ENCODE measurements at regions not wholly inside any gene's neighbourhood (a gene's known extent, or its start where the extent isn't known, plus 50 kb on each side); places are given as distances from the start of the nearest gene placed in this dataset.

DNA sequence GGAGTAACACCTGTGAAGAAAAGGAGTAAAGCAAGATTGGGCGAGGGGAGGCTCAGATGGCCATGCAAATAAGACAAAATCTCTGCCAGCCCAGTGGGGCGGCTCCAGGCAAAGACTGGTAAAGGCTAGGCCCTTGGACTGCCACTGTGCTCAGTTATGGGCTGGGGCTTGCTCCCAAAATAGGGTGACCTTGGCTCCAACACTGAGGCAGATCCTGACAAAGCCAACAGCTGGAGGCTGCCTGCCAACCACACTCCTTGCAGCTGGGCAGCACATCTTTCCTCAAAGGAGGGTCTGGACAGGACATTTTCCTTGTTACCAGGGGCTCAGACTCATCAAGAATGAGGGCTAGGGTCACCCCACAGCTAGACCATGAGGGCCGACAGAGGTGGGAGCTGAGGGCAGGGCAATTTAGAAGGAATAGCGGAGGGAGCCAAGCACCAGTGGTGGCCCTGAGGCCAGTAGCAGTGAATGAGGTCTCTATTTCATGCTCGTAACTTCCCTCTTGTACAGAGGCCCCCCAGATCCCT lies 86.1 kb downstream of the CHRD start:
- RAD21 ChIA-PET (ENCODE audit: low non-redundant PET in 1 of 2, low total read pairs in 2 of 2, uncharacterized antibody in 2 of 2, unreplicated experiment in 2 of 2): no interaction called here
- Histone ChIP-seq H3K4me1 (ENCODE audit: control insufficient read depth in 1 of 2, insufficient read depth in 2 of 2, low read length in 2 of 2) (peaks cover 2 to 12% of the 10 kb centered on the region in 2 experiments; a peak in 1 of 4 replicates), H4K20me1 (ENCODE audit: insufficient read depth) (no peaks in the 10 kb centered on the region), H3K4me2 (ENCODE audit: low read length) (no peak overlapping the region), H3K36me3 (ENCODE audit: control insufficient read depth in 1 of 2, insufficient read depth in 2 of 2, low read length in 2 of 2) (no peaks in the 10 kb centered on the region), H3K9me2 (ENCODE audit: insufficient read depth) (no peaks in the 10 kb centered on the region), H3K4me3 (replicated peaks in 1 of 2; ENCODE audit: low read depth in 1 of 2, low read length in 2 of 2) (no peak overlapping the region), H3K9ac (ENCODE audit: low read length) (no peak overlapping the region), H3K27ac (ENCODE audit: low read depth, low read length) (no peak overlapping the region), H3K27me3 (ENCODE audit: insufficient read depth, low read length) (no peaks in the 10 kb centered on the region), H3K9me3 (ENCODE audit: control insufficient read depth in 1 of 2, insufficient read depth in 1 of 2, low read depth in 1 of 2, low read length in 2 of 2) (no peaks in the 10 kb centered on the region), H2AFZ (ENCODE audit: low read depth, low read length, poor library complexity, severe bottlenecking) (no peak overlapping the region), H3K79me2 (ENCODE audit: insufficient read depth, low read length) (no peaks in the 10 kb centered on the region)
- CTCF ChIA-PET: interaction anchor here (1.1 to 5.8 kb wide), 2 partner anchors 9 to 94 kb away, joined by 3 to 51 read pairs; no protein-coding TSS in a partner anchor
- DNase-seq (ENCODE audit: low read depth, low spot score) (no peak), ATAC-seq (no peak)
- no TSS peak for BruUV-seq (replicated peaks)
- no peak for TF ChIP-seq CBX3 (IDR thresholded peaks at IDR 0.05; ENCODE audit: low read depth)
- TF ChIP-seq, protein P1, sequence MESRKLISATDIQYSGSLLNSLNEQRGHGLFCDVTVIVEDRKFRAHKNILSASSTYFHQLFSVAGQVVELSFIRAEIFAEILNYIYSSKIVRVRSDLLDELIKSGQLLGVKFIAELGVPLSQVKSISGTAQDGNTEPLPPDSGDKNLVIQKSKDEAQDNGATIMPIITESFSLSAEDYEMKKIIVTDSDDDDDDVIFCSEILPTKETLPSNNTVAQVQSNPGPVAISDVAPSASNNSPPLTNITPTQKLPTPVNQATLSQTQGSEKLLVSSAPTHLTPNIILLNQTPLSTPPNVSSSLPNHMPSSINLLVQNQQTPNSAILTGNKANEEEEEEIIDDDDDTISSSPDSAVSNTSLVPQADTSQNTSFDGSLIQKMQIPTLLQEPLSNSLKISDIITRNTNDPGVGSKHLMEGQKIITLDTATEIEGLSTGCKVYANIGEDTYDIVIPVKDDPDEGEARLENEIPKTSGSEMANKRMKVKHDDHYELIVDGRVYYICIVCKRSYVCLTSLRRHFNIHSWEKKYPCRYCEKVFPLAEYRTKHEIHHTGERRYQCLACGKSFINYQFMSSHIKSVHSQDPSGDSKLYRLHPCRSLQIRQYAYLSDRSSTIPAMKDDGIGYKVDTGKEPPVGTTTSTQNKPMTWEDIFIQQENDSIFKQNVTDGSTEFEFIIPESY (IDR thresholded peaks at IDR 0.05; ENCODE audit: extremely low read depth, insufficient replicate concordance, low read length): no peak
- TF ChIP-seq ELF1 (IDR thresholded peaks at IDR 0.05; ENCODE audit: borderline replicate concordance, low read depth): no peak
- no peak for TF ChIP-seq POLR2AphosphoS5 (IDR thresholded peaks at IDR 0.05; ENCODE audit: low read depth, low read length)
- TF ChIP-seq RAD21 (IDR thresholded peaks at IDR 0.05; ENCODE audit: low read depth): no peak
- no peak for TF ChIP-seq FOSL1 (IDR thresholded peaks at IDR 0.05; ENCODE audit: low read depth)
- TF ChIP-seq ZFX (IDR thresholded peaks at IDR 0.05): no peak
- TF ChIP-seq, protein P2, sequence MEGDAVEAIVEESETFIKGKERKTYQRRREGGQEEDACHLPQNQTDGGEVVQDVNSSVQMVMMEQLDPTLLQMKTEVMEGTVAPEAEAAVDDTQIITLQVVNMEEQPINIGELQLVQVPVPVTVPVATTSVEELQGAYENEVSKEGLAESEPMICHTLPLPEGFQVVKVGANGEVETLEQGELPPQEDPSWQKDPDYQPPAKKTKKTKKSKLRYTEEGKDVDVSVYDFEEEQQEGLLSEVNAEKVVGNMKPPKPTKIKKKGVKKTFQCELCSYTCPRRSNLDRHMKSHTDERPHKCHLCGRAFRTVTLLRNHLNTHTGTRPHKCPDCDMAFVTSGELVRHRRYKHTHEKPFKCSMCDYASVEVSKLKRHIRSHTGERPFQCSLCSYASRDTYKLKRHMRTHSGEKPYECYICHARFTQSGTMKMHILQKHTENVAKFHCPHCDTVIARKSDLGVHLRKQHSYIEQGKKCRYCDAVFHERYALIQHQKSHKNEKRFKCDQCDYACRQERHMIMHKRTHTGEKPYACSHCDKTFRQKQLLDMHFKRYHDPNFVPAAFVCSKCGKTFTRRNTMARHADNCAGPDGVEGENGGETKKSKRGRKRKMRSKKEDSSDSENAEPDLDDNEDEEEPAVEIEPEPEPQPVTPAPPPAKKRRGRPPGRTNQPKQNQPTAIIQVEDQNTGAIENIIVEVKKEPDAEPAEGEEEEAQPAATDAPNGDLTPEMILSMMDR (IDR thresholded peaks at IDR 0.05 in 2 of 3, conservative IDR thresholded peaks at IDR 0.05 in 1 of 3; ENCODE audit: borderline replicate concordance in 1 of 3, insufficient read depth in 1 of 3, low read depth in 2 of 3, low read length in 2 of 3): no peak
- TF ChIP-seq SRF (IDR thresholded peaks at IDR 0.05; ENCODE audit: low read depth): no peak
- TF ChIP-seq ZNF274 (IDR thresholded peaks at IDR 0.05; ENCODE audit: low read depth, low read length): no peak
- TF ChIP-seq CEBPB (IDR thresholded peaks at IDR 0.05; ENCODE audit: low read depth): no peak
- no peak for TF ChIP-seq TCF7L2 (IDR thresholded peaks at IDR 0.05; ENCODE audit: borderline replicate concordance, extremely low read depth, insufficient read depth, insufficient read length)
- TF ChIP-seq, protein P3, sequence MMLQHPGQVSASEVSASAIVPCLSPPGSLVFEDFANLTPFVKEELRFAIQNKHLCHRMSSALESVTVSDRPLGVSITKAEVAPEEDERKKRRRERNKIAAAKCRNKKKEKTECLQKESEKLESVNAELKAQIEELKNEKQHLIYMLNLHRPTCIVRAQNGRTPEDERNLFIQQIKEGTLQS (IDR thresholded peaks at IDR 0.05): no peak
- no peak for TF ChIP-seq EZH2 (IDR thresholded peaks at IDR 0.05)
- intact Hi-C loops (cut with micrococcal nuclease): no loop called here
- POLR2A ChIA-PET: no interaction called here
